ENCODE measurements at regions not wholly inside any gene's neighbourhood (a gene's known extent, or its start where the extent isn't known, plus 50 kb on each side); places are given as distances from the start of the nearest gene placed in this dataset.
"Not testable (repeated sequence)": the region's sequence is repeated elsewhere in the genome, so short reads cannot be mapped to it uniquely, and the experiment has no call there.

- in situ Hi-C loops (cut with HindIII; ENCODE audit: low pct_unique_long_range_greater_than_20kb, low sequenced_read_pairs): no loop called here
- DNase-seq (ENCODE audit: low read depth): no peak
Measured at GRCh38 chr18:3328532-3328931, 66.6 kb downstream of the MYL12B start.

DNA sequence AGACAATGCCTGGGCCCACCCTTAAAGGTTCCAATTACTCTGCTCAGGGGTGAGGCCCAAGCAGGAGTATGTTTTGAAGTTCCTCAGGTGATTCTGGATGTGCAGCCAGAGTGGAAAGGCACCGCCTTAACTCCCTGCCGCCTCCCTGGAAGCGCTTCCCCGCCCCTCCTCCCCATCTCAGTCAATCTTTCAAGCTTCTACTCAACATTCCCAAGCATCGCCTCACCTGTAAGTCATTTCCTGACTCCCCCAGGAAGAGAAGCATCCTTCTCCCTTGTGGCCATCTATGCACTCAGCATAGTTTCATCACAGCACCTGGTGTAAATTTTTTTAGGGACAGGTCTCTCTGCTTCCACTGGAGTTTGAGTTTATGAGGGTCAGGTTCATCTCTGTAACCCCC lies 67.5 kb downstream of the MYL12B start:
- in situ Hi-C loops (cut with HindIII; ENCODE audit: low pct_unique_long_range_greater_than_20kb, low sequenced_read_pairs): no loop called here
- DNase-seq (ENCODE audit: low read depth): no peak

- DNase-seq (ENCODE audit: low read depth): no peak
Measured at GRCh38 chr18:3329872-3330271, 67.9 kb downstream of the MYL12B start.

DNA sequence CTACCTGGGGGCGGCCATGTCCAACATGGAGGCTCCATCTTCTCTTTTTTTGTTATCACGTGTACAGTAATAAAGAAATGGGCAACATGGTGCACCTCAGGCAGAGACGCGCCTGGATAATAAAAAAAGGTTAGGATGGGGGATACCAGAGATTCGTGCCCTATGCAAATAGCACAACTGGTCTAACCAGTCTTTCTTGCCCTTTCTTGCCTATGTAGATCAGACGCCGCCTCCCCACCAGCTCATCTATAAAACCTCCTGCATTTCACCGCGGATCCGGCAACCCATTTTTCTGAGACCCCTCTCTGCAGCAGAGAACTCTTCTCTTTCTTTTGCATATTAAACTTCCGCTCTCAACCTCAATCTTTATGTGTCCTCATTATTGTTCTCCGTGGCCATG lies 68.7 kb downstream of the MYL12B start:
- in situ Hi-C loops (cut with HindIII; ENCODE audit: low pct_unique_long_range_greater_than_20kb, low sequenced_read_pairs): no loop called here
- no peak for DNase-seq (ENCODE audit: low read depth)

More at GRCh38 chr18:3329872-3330271, 67.9 kb downstream of the MYL12B start:
- in situ Hi-C loops (cut with HindIII; ENCODE audit: low pct_unique_long_range_greater_than_20kb, low sequenced_read_pairs): no loop called here

DNA sequence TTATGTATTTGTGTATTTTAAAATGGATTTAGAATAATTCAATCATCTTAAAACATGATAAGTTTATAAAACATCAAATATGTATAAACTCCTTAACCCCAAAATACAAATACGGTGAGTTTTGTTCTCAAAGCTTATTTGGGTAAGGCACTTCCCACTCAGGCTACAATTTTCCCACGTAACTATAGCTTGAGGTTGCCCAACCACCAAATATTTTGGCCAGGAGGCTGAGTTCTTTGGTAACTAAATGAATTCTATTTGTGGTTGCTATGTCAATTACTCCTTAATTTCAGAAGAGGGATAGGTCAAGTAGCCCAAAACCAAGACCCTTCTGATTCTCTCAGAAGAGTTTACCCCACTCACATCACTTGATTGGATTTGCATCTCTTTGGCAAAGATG lies 70.4 kb downstream of the MYL12B start:
- DNase-seq (ENCODE audit: low read depth): no peak

DNA sequence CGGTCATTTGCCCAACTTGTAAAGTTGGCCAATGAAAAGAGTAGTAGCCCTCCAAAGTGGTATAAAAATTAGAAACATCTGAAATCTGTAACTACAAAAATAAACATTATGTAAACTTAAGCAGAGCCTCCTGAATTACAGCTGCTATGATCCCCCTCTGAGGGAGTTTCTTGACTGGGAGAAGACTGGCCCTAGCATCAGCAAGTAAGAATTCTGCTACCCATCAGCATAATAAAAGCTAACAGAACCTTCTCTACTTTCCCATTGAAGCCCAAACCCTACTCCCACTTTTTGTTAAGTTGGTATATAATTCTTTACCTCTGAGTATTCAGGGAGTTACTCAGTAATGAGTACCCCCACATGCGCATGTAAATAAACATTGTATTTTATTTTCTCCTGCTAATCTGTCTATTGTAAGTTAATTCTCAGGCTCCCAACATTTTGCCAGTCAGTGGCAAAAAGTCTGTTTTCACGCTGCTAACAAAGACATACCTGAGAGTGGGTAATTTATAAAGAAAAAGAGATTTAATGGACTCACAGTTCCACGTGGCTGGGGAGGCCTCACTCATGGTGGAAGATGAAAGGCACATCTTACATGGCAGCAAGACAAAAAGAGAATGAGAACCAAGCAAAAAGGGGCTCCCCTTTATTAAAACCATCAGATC lies 71.3 kb downstream of the MYL12B start:
- in situ Hi-C loops (cut with HindIII; ENCODE audit: low pct_unique_long_range_greater_than_20kb, low sequenced_read_pairs): no loop called here
- no peak for DNase-seq (ENCODE audit: low read depth)

More for the DNA sequence above, 70.4 kb downstream of the MYL12B start:
- in situ Hi-C loops (cut with HindIII; ENCODE audit: low pct_unique_long_range_greater_than_20kb, low sequenced_read_pairs): no loop called here

DNA sequence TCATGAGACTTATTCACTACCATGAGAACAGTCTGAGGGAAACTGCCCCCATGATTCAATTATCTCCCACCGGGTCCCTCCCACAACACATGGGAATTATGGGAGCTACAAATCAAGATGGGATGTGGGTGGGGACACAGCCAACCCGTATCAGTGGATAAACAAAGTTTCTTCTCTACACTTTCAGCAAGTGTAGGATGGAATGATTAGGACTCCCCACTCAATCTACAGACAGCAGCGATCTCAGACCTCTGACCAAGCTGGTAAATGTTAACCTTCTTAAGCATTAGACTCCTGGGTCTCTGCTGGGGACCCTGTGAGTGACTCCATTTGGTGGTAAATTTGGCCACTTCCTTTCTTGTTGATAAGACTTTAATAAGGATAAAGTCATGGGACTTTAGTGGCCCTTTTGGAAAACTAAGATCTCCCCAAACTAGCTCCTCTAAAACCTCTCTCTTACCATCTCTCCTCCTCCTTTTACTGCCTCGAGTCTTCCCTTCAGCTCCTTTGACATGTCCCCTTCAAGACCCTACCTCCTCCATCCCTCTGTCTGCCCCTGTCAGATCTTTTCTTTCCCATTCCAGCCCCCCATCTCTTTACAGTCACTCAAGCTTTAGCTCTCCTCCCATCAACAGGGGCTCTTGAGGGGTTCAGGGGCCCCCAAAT lies 71.9 kb downstream of the MYL12B start:
- no peak for DNase-seq (ENCODE audit: low read depth)
- in situ Hi-C loops (cut with HindIII; ENCODE audit: low pct_unique_long_range_greater_than_20kb, low sequenced_read_pairs): no loop called here

DNA sequence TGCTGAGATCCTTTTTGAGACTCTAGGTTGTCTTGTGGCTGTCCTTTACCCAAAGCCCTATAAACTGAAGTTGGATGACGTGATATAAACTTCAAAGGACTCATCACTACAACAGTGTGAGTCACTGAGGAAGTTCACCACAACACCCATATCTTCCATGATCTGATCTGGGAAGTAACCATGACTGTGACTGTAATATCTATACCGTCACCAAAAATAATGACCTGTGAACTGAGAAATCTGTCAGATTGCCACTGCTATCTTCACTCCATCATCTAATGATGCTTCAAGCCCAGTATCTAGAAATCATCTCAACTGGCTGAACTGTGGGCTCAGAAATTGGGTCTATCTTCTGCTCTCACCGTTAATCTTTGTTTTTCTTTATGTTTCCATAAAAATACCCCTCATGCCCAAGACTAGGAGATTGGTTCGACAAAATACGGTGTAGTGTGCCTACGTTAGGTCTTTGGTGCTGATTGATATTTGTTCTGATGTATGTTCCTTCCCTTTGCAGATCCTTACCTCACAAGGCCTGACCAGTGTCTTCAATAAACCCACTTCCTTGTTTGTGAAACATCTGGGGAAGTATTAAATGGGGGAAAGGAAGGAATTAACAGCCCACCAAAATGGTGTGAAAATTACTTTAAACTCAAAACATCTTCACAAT lies 78.2 kb downstream of the MYL12B start:
- in situ Hi-C loops (cut with HindIII; ENCODE audit: low pct_unique_long_range_greater_than_20kb, low sequenced_read_pairs): no loop called here
- no peak for DNase-seq (ENCODE audit: low read depth)

GRCh38 chr18:3340682-3341097 lies 78.8 kb downstream of the MYL12B start:
- DNase-seq (ENCODE audit: low read depth): peak; percentile 38
- in situ Hi-C loops (cut with HindIII; ENCODE audit: low pct_unique_long_range_greater_than_20kb, low sequenced_read_pairs): no loop called here

DNA sequence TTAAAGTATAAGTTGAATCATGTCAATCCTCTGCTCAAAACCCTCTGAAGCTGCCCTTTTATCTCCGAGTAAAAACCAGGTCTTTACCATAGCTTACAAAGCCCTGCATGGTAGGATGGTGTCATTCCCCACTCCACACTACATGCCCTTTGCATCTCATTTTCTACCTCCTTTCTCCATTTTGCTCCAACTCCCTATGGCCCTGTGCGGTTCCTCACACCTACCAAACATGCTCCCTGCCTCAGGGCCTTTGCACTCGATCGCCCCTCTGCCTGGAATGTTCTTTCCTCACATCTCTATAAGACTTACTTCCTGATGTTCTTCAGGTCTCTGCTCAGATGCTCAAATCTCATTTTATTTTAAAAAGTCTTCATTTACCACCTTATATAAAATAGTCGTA lies 80.7 kb downstream of the MYL12B start:
- in situ Hi-C loops (cut with HindIII; ENCODE audit: low pct_unique_long_range_greater_than_20kb, low sequenced_read_pairs): no loop called here
- DNase-seq (ENCODE audit: low read depth): no peak

DNA sequence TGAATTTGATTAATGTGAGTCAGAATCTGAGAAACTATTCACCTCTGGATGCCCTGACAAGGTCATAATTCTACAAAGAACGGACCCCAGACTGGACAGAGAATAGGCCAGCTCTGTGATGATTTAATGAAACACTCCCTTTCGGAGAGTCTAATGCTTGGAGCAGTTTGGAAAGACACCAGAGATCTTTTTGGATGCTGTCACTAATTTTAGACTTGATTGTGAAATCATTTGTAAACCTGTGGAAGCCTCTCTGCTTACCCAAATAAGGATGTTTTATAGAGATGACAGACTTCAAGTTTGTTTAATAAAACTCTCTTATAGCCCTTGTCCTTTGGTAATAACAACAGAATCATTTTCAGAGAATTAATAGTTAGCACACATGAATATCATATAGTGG lies 83.5 kb downstream of the MYL12B start:
- no peak for DNase-seq (ENCODE audit: low read depth)
- in situ Hi-C loops (cut with HindIII; ENCODE audit: low pct_unique_long_range_greater_than_20kb, low sequenced_read_pairs): no loop called here

GRCh38 chr18:3345885-3346284 lies 84.0 kb downstream of the MYL12B start:
- in situ Hi-C loops (cut with HindIII; ENCODE audit: low pct_unique_long_range_greater_than_20kb, low sequenced_read_pairs): no loop called here
- DNase-seq (ENCODE audit: low read depth): no peak

- in situ Hi-C loops (cut with HindIII; ENCODE audit: low pct_unique_long_range_greater_than_20kb, low sequenced_read_pairs): no loop called here
- no peak for DNase-seq (ENCODE audit: low read depth)
Measured at GRCh38 chr18:3346487-3346886, 84.6 kb downstream of the MYL12B start.

DNA sequence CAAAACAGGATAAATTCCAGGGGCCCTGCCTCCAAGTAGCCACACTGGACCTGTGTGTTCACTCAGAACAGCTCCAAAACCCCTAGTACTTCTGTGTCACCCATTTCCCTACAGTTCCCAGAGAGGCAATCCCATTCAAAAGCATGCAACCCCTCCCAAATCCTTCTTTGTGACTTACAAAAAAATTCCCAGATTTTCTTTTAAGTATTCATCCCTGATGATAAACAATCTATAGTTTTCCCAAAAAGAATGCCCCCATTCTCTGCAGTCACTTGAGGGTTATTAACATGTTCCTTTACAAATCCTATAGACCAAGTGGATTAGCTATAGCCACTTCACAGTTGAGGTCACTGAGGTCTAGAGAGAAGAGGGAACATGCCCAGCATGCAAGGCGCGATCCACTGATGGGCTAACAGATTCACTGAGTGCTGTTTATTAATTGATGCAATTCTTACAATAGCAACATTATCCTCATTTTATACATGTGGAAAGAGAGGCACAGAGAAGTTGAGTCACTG lies 85.4 kb downstream of the MYL12B start:
- in situ Hi-C loops (cut with HindIII; ENCODE audit: low pct_unique_long_range_greater_than_20kb, low sequenced_read_pairs): no loop called here
- DNase-seq (ENCODE audit: low read depth): no peak

DNA sequence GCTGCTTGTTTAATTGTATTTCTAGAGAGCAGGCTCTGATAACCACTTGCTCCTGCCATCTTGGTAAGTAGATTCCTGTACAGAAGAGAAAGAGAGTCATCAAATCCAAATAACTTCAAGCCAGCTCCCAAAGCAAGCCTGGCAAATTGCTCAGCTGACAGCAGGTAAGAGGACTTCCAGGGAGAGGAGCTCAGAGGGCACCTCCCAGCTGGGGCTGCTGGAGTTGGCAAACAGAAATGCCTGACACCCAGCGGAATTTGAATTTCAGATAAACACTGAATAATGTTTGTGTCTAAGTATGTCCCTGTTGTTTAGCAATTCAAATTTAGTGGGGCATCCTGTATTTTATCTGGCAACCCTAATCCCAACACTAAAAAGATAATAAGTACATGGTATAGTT lies 86.2 kb downstream of the MYL12B start:
- DNase-seq (ENCODE audit: low read depth): no peak
- in situ Hi-C loops (cut with HindIII; ENCODE audit: low pct_unique_long_range_greater_than_20kb, low sequenced_read_pairs): no loop called here

GRCh38 chr18:3349046-3349841 lies 87.3 kb downstream of the MYL12B start:
- DNase-seq (ENCODE audit: low read depth); in situ Hi-C loops (cut with HindIII; ENCODE audit: low pct_unique_long_range_greater_than_20kb, low sequenced_read_pairs): not testable (repeated sequence)

DNA sequence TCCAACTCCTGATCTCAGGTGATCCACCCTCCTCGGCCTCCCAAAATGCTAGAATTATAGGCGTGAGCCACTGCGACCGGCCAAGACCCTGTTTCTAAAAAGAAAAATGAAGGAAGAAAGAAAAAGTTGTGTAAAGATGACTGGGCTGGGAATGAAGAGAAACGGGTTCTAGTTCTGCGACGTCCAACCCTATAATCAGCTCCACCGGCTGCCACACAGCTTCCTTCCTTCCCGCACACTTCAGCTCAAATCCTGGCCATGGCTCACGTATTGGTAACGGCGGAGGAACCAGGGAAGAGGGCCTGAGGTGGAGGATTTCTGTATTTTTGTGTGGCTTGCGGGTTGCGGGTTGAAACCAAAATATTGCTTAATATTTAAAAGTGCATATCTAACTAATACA lies 88.1 kb downstream of the MYL12B start:
- no peak for DNase-seq (ENCODE audit: low read depth)
- in situ Hi-C loops (cut with HindIII; ENCODE audit: low pct_unique_long_range_greater_than_20kb, low sequenced_read_pairs): no loop called here

GRCh38 chr18:3350566-3351527 lies 88.9 kb downstream of the MYL12B start:
- in situ Hi-C loops (cut with HindIII; ENCODE audit: low pct_unique_long_range_greater_than_20kb, low sequenced_read_pairs): no loop called here
- DNase-seq (ENCODE audit: low read depth): no peak
